Neuronal stem cell (in vitro differentiated cells): ENCODE measurements at regions not wholly inside any gene's neighbourhood (a gene's known extent, or its start where the extent isn't known, plus 50 kb on each side); places are given as distances from the start of the nearest gene placed in this dataset.

ENCODE experiments used
- DNase-seq: peaks from one replicate; pipeline ENCODE4 v3.0.0-alpha.2; 2013; ENCODE audit warnings: low spot score
- H2AFZ ChIP-seq: one replicate; pipeline ENCODE4 v1.6.1; 2013; ENCODE audit warnings: mild to moderate bottlenecking, low read length, inconsistent platforms
- H2AK5ac ChIP-seq: 2 replicates; pipeline ENCODE4 v1.6.1; 2013; ENCODE audit warnings: low read depth, mild to moderate bottlenecking, inconsistent platforms, low read length, moderate library complexity, mixed read lengths
- H2BK120ac ChIP-seq: 2 replicates; pipeline ENCODE4 v1.6.1; 2013; ENCODE audit warnings: low read depth, mild to moderate bottlenecking, inconsistent platforms, low read length, moderate library complexity, mixed read lengths
- H2BK12ac ChIP-seq: one replicate; pipeline ENCODE4 v1.6.1; 2013; ENCODE audit warnings: low read length, inconsistent platforms
- H2BK15ac ChIP-seq: 2 replicates; pipeline ENCODE4 v1.6.1; 2013; ENCODE audit warnings: mild to moderate bottlenecking, low read length, inconsistent platforms, mixed read lengths
- H2BK5ac ChIP-seq: one replicate; pipeline ENCODE4 v1.6.1; 2013; ENCODE audit warnings: inconsistent platforms, mild to moderate bottlenecking, low read length, moderate library complexity
- H3K14ac ChIP-seq: one replicate; pipeline ENCODE4 v1.6.1; 2013; ENCODE audit warnings: low read length, inconsistent platforms
- H3K18ac ChIP-seq: 2 replicates; pipeline ENCODE4 v1.6.1; 2013; ENCODE audit warnings: low read length, inconsistent platforms
- H3K23ac ChIP-seq: 2 replicates; pipeline ENCODE4 v1.6.1; 2013; ENCODE audit warnings: low read depth, mild to moderate bottlenecking, mixed read lengths, low read length, inconsistent platforms; ENCODE audit not compliant: poor library complexity
- H3K27ac ChIP-seq: replicated peaks from 3 replicates; pipeline ENCODE4 v1.5.1; 2013; ENCODE audit warnings: low read length, inconsistent platforms
- H3K27me3 ChIP-seq, 3 experiments: 2 replicates each; pipeline ENCODE4 v1.6.1; 2013; ENCODE audit warnings: low read length in 3 of 3, mild to moderate bottlenecking in 2 of 3, inconsistent platforms in 1 of 3, low read depth in 1 of 3, mixed read lengths in 1 of 3, moderate library complexity in 1 of 3; ENCODE audit not compliant: control insufficient read depth in 3 of 3, insufficient read depth in 3 of 3
- H3K36me3 ChIP-seq, 2 donors: replicated peaks in 1 of 2; 2 replicates each; pipeline ENCODE4 v1.6.1; 2013; ENCODE audit warnings: low read length in 2 of 2; ENCODE audit not compliant: control insufficient read depth in 2 of 2, insufficient read depth in 2 of 2
- H3K4ac ChIP-seq: 2 replicates; pipeline ENCODE4 v1.6.1; 2013; ENCODE audit warnings: inconsistent platforms, mild to moderate bottlenecking, low read length, moderate library complexity
- H3K4me1 ChIP-seq, 2 donors: 1 replicate in 1 of 2; 2 replicates in 1 of 2; pipeline ENCODE4 v1.6.1; 2013; ENCODE audit warnings: low read length in 2 of 2, low read depth in 1 of 2; ENCODE audit not compliant: control insufficient read depth in 2 of 2, insufficient read depth in 1 of 2
- H3K4me2 ChIP-seq: one replicate; pipeline ENCODE4 v1.6.1; 2013; ENCODE audit warnings: mild to moderate bottlenecking, low read length, inconsistent platforms; ENCODE audit not compliant: insufficient read depth, poor library complexity, severe bottlenecking
- H3K4me3 ChIP-seq, 2 donors: 2 replicates each; pipeline ENCODE4 v1.5.1; 2013; ENCODE audit warnings: low read length in 2 of 2, mild to moderate bottlenecking in 2 of 2, inconsistent platforms in 1 of 2, moderate library complexity in 1 of 2
- H3K79me1 ChIP-seq: one replicate; pipeline ENCODE4 v1.6.1; 2013; ENCODE audit warnings: low read depth, mild to moderate bottlenecking, inconsistent platforms, low read length, moderate library complexity
- H3K9ac ChIP-seq: one replicate; pipeline ENCODE4 v1.6.1; 2013; ENCODE audit warnings: mild to moderate bottlenecking, low read depth, low read length, inconsistent platforms; ENCODE audit not compliant: poor library complexity
- H3K9me3 ChIP-seq, 2 donors: replicated peaks in 1 of 2; 2 replicates each; pipeline versions ENCODE3 to v1.6.1; 2013; ENCODE audit warnings: low read length in 2 of 2, mild to moderate bottlenecking in 2 of 2, inconsistent platforms in 1 of 2, low read depth in 1 of 2, mixed read lengths in 1 of 2, moderate library complexity in 1 of 2; ENCODE audit not compliant: control insufficient read depth in 2 of 2, insufficient read depth in 1 of 2
- H4K8ac ChIP-seq: one replicate; pipeline ENCODE4 v1.6.1; 2013; ENCODE audit warnings: low read depth, mild to moderate bottlenecking, inconsistent platforms, low read length, moderate library complexity
- H4K91ac ChIP-seq: one replicate; pipeline ENCODE4 v1.6.1; 2013; ENCODE audit warnings: low read length, low read depth, mild to moderate bottlenecking, inconsistent platforms; ENCODE audit not compliant: poor library complexity
- WGBS, 2 donors: extraction: QIAGEN DNeasy Blood & Tissue Kit; methylation state at CpG; one replicate each; pipeline ENCODE4 v1.1.7; 2013; ENCODE audit warnings: missing lambda C conversion rate in 2 of 2, mixed read lengths in 1 of 2; ENCODE audit not compliant: insufficient read length in 2 of 2, insufficient replicate concordance in 1 of 2; ENCODE audit errors: extremely low coverage in 2 of 2; 5-methylcytosine and 5-hydroxymethylcytosine counted together

GRCh38 chr5:124410539-124411488 lies 335.6 kb downstream of the ZNF608 start:
- Histone ChIP-seq H3K18ac (no peak overlapping the region), H3K9ac (no peak overlapping the region), H3K79me1 (no peaks in the 10 kb centered on the region), H4K91ac (no peak overlapping the region), H3K4me2 (no peak overlapping the region), H3K14ac (no peak overlapping the region), H3K23ac (no peak overlapping the region), H4K8ac (no peak overlapping the region), H3K36me3 (no peaks in the 10 kb centered on the region), H3K27me3 (no peaks in the 10 kb centered on the region), H2AFZ (no peak overlapping the region), H2BK15ac (no peak overlapping the region), H3K9me3 (peaks cover 2 to 3% of the 10 kb centered on the region in 2 donors), H2AK5ac (no peak overlapping the region), H3K4me3 (no peak overlapping the region), H2BK120ac (no peak overlapping the region), H3K4me1 (peaks cover 7 to 13% of the 10 kb centered on the region in 2 donors), H3K4ac (no peak overlapping the region), H2BK5ac (no peak overlapping the region), H2BK12ac (no peak overlapping the region), H3K27ac (no peak overlapping the region)
- no peak for DNase-seq
- no CpG with 5 or more reads among the region's 3 CpGs for WGBS, 2 donors

- H3K18ac ChIP-seq = no peak overlapping the region
- H2AFZ ChIP-seq = peak overlapping the region; percentile 41
- no peak overlapping the region for H3K4me3 ChIP-seq
- H2BK5ac ChIP-seq = no peak overlapping the region
- no peak overlapping the region for H3K4ac ChIP-seq
- H3K79me1 ChIP-seq = no peaks in the 10 kb centered on the region
- H2BK15ac ChIP-seq = no peak overlapping the region
- no peaks in the 10 kb centered on the region for H3K27me3 ChIP-seq
- H3K27ac ChIP-seq = peak overlapping the region; percentile 41
- H3K23ac ChIP-seq = no peak overlapping the region
- WGBS, 2 donors = no CpG with 5 or more reads among the region's 10 CpGs
- H3K14ac ChIP-seq = no peak overlapping the region
- H2AK5ac ChIP-seq = no peak overlapping the region
- DNase-seq = peak; percentile 52
- no peak overlapping the region for H3K9ac ChIP-seq
- no peak overlapping the region for H3K4me2 ChIP-seq
- H2BK12ac ChIP-seq = no peak overlapping the region
- peaks cover 7 to 13% of the 10 kb centered on the region in 2 donors for H3K4me1 ChIP-seq
- H4K8ac ChIP-seq = no peak overlapping the region
- H3K9me3 ChIP-seq = peaks cover 2 to 3% of the 10 kb centered on the region in 2 donors
- no peak overlapping the region for H2BK120ac ChIP-seq
- no peak overlapping the region for H4K91ac ChIP-seq
- H3K36me3 ChIP-seq = no peaks in the 10 kb centered on the region
Measured at GRCh38 chr5:124408738-124409453, 337.5 kb downstream of the ZNF608 start.

GRCh38 chr5:124404796-124405195 lies 341.6 kb downstream of the ZNF608 start:
- WGBS, 2 donors = no CpG with 5 or more reads among the region's 5 CpGs
- Histone ChIP-seq H4K8ac (no peak overlapping the region), H3K18ac (no peak overlapping the region), H3K4ac (no peak overlapping the region), H3K4me3 (no peak overlapping the region), H3K4me1 (peaks cover 12 to 21% of the 10 kb centered on the region in 2 donors), H3K23ac (no peak overlapping the region), H2BK15ac (no peak overlapping the region), H2BK5ac (no peak overlapping the region), H3K27ac (no peak overlapping the region), H2AFZ (no peak overlapping the region), H2AK5ac (peak overlapping the region; percentile 41), H4K91ac (no peak overlapping the region), H2BK12ac (no peak overlapping the region), H3K27me3 (no peaks in the 10 kb centered on the region), H3K36me3 (no peaks in the 10 kb centered on the region), H3K9ac (no peak overlapping the region), H3K4me2 (no peak overlapping the region), H3K79me1 (no peaks in the 10 kb centered on the region), H2BK120ac (no peak overlapping the region), H3K14ac (no peak overlapping the region), H3K9me3 (no peaks in the 10 kb centered on the region)
- no peak for DNase-seq

- no peak overlapping the region for H4K91ac ChIP-seq
- no peaks in the 10 kb centered on the region for H3K27me3 ChIP-seq
- H2BK120ac ChIP-seq = no peak overlapping the region
- H2AK5ac ChIP-seq = no peak overlapping the region
- no peak overlapping the region for H3K4me2 ChIP-seq
- peaks cover 8 to 13% of the 10 kb centered on the region in 2 donors for H3K4me1 ChIP-seq
- no peak overlapping the region for H3K27ac ChIP-seq
- no peaks in the 10 kb centered on the region for H3K36me3 ChIP-seq
- no peak overlapping the region for H3K4me3 ChIP-seq
- no peak overlapping the region for H2AFZ ChIP-seq
- no CpG with 5 or more reads among the region's 2 CpGs for WGBS, 2 donors
- no peak overlapping the region for H3K9ac ChIP-seq
- H3K18ac ChIP-seq = no peak overlapping the region
- no peaks in the 10 kb centered on the region for H3K9me3 ChIP-seq
- H2BK15ac ChIP-seq = no peak overlapping the region
- DNase-seq = no peak
- no peak overlapping the region for H3K14ac ChIP-seq
- H3K79me1 ChIP-seq = no peaks in the 10 kb centered on the region
- H3K4ac ChIP-seq = no peak overlapping the region
- H2BK12ac ChIP-seq = no peak overlapping the region
- no peak overlapping the region for H2BK5ac ChIP-seq
- H4K8ac ChIP-seq = no peak overlapping the region
- H3K23ac ChIP-seq = no peak overlapping the region
Measured at GRCh38 chr5:124403281-124403680, 343.2 kb downstream of the ZNF608 start.
